HepG2 (cell line): ENCODE measurements at regions not wholly inside any gene's neighbourhood (a gene's known extent, or its start where the extent isn't known, plus 50 kb on each side); places are given as distances from the start of the nearest gene placed in this dataset.

Experiments
- CENPT ChIP-seq: sonication (generic); formaldehyde crosslinking; IDR thresholded peaks from 2 replicates; pipeline ENCODE4 v1.8.0; 2022; ENCODE audit warnings: low read depth, mild to moderate bottlenecking, moderate library complexity, missing genetic modification reagents
- FOSL1 ChIP-seq: sonication (generic); formaldehyde crosslinking; IDR thresholded peaks from 2 replicates; pipeline ENCODE4 v1.9.0; 2021; ENCODE audit warnings: missing genetic modification reagents, borderline replicate concordance
- KLF12 ChIP-seq: sonication (generic); formaldehyde crosslinking; IDR thresholded peaks from 2 replicates; pipeline ENCODE4 v1.4.0; 2020; ENCODE audit warnings: missing genetic modification reagents, borderline replicate concordance
- NFYC ChIP-seq: IDR thresholded peaks from 2 replicates; pipeline ENCODE4 v1.6.1; 2016; ENCODE audit warnings: missing genetic modification reagents, missing compliant biosample characterization
- NRL ChIP-seq: sonication (generic); formaldehyde crosslinking; IDR thresholded peaks from 2 replicates; pipeline ENCODE4 v1.5.0; 2020; ENCODE audit warnings: missing genetic modification reagents, mild to moderate bottlenecking, moderate library complexity, borderline replicate concordance
- PAX8 ChIP-seq: sonication (generic); formaldehyde crosslinking; IDR thresholded peaks from 2 replicates; pipeline ENCODE4 v1.8.0; 2022; ENCODE audit warnings: mild to moderate bottlenecking, missing genetic modification reagents, borderline replicate concordance
- SIN3A ChIP-seq: IDR thresholded peaks from 2 replicates; pipeline ENCODE4 v1.6.1; 2011; ENCODE audit warnings: low read depth, mild to moderate bottlenecking, control low read depth, low read length, borderline replicate concordance
- SOX6 ChIP-seq, 2 experiments: fragments of 450-650 bp in 1 of 2; sonication (generic) in 1 of 2; formaldehyde crosslinking in 1 of 2; IDR thresholded peaks; 2 replicates each; pipeline versions ENCODE4 v1.4.0 to v1.6.1; 2017 to 2020; ENCODE audit warnings: antibody characterized with exemption in 1 of 2, mild to moderate bottlenecking in 1 of 2, missing genetic modification reagents in 1 of 2
- TCF7 ChIP-seq: sonication (generic); IDR thresholded peaks from 2 replicates; pipeline ENCODE4 v1.6.1; 2016; ENCODE audit warnings: antibody characterized with exemption, low read depth
- XBP1 ChIP-seq: sonication (generic); formaldehyde crosslinking; IDR thresholded peaks from 2 replicates; pipeline ENCODE4 v1.5.0; 2020; ENCODE audit warnings: missing genetic modification reagents
- ZBTB7A ChIP-seq: sonication (generic); formaldehyde crosslinking; IDR thresholded peaks from 2 replicates; pipeline ENCODE4 v1.8.0; 2022; ENCODE audit warnings: mild to moderate bottlenecking, missing genetic modification reagents
- ZIK1 ChIP-seq: sonication (generic); formaldehyde crosslinking; IDR thresholded peaks from 2 replicates; pipeline ENCODE4 v1.5.0; 2020; ENCODE audit warnings: mild to moderate bottlenecking, low read depth, missing genetic modification reagents, borderline replicate concordance
- ZMYM3 ChIP-seq: sonication (generic); formaldehyde crosslinking; IDR thresholded peaks from 2 replicates; pipeline ENCODE4 v1.5.1; 2020; ENCODE audit warnings: mild to moderate bottlenecking, missing genetic modification reagents
- ZNF205 ChIP-seq: IDR thresholded peaks from 2 replicates; pipeline ENCODE4 v1.6.1; 2018; ENCODE audit warnings: missing biosample characterization, missing genetic modification reagents
- ZNF317 ChIP-seq: sonication (generic); formaldehyde crosslinking; IDR thresholded peaks from 2 replicates; pipeline ENCODE4 v1.5.0; 2020; ENCODE audit warnings: mild to moderate bottlenecking, missing genetic modification reagents
- ZNF501 ChIP-seq: sonication (generic); formaldehyde crosslinking; IDR thresholded peaks from 2 replicates; pipeline ENCODE4 v1.5.1; 2020; ENCODE audit warnings: mild to moderate bottlenecking, moderate library complexity, missing genetic modification reagents
- ZNF570 ChIP-seq: sonication (generic); formaldehyde crosslinking; IDR thresholded peaks from 2 replicates; pipeline ENCODE4 v1.4.0; 2020; ENCODE audit warnings: mild to moderate bottlenecking, missing genetic modification reagents, borderline replicate concordance
- TF ChIP-seq, protein P1 (sequence below): sonication (generic); formaldehyde crosslinking; IDR thresholded peaks from 2 replicates; pipeline ENCODE4 v1.5.0; 2020; ENCODE audit warnings: mild to moderate bottlenecking, missing genetic modification reagents
- TF ChIP-seq, protein P2 (sequence below): sonication (generic); formaldehyde crosslinking; IDR thresholded peaks from 2 replicates; pipeline ENCODE4 v1.4.0; 2020; ENCODE audit warnings: missing genetic modification reagents, mild to moderate bottlenecking, borderline replicate concordance
- TF ChIP-seq, protein P3 (sequence below): IDR thresholded peaks from 2 replicates; pipeline ENCODE4 v1.6.1; 2016; ENCODE audit warnings: missing genetic modification reagents, missing compliant biosample characterization
- TF ChIP-seq, protein P4 (sequence below): sonication (generic); formaldehyde crosslinking; IDR thresholded peaks from 2 replicates; pipeline ENCODE4 v1.8.1; 2023; ENCODE audit warnings: mild to moderate bottlenecking, missing genetic modification reagents
- TF ChIP-seq, protein P5 (sequence below): sonication (generic); formaldehyde crosslinking; IDR thresholded peaks from 2 replicates; pipeline ENCODE4 v1.8.0; 2022; ENCODE audit warnings: low read depth, missing genetic modification reagents

DNA sequence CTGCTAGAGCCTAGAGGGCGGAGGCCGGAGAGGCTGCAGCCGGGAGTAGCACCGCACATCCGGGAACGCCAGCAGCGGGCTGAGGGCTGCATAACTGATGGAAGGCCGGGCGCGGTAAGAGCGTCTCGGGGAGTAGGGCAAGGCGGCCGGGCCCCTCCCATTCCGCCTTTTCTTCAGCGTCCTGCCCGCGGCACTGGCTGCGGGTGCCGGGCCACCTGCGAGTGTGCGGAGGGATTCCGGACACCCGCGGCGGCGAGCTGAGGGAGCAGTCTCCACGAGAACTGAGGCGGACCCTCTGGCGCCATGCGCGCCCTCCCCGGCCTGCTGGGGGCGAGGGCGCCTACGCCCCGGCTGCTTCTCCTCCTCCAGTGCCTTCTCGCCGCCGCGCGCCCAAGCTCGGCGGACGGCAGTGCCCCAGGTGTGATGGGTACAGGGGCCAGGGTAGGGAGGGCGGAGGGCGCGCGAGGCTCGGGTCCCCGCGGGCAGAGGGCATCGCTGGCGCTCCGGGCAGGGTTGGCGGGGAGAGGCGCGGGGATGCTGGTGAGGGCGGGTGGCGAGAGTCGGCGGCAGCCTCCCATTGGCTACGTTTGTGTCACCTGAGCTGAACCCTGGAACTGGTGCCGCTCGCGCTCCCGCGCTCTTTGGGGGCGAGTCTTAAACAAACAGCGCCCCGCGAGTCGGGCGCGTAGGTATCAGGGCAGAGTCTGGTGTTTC lies 334.4 kb downstream of the SRGAP2C start (continued):
- TF ChIP-seq SOX6 (IDR thresholded peaks at IDR 0.05) = no peak
- peak; percentile 42 for TF ChIP-seq SOX6 (CRISPR knock-in tag; IDR thresholded peaks at IDR 0.05)
- TF ChIP-seq, protein P1, sequence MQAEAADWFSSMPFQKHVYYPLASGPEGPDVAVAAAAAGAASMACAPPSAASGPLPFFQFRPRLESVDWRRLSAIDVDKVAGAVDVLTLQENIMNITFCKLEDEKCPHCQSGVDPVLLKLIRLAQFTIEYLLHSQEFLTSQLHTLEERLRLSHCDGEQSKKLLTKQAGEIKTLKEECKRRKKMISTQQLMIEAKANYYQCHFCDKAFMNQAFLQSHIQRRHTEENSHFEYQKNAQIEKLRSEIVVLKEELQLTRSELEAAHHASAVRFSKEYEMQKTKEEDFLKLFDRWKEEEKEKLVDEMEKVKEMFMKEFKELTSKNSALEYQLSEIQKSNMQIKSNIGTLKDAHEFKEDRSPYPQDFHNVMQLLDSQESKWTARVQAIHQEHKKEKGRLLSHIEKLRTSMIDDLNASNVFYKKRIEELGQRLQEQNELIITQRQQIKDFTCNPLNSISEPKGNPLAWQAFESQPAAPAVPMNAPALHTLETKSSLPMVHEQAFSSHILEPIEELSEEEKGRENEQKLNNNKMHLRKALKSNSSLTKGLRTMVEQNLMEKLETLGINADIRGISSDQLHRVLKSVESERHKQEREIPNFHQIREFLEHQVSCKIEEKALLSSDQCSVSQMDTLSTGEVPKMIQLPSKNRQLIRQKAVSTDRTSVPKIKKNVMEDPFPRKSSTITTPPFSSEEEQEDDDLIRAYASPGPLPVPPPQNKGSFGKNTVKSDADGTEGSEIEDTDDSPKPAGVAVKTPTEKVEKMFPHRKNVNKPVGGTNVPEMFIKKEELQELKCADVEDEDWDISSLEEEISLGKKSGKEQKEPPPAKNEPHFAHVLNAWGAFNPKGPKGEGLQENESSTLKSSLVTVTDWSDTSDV (CRISPR knock-in tag) = peak; percentile 84; the same call in 1 of the 2 replicates
- peak; percentile 85; the same call in 1 of the 2 replicates for TF ChIP-seq ZIK1
- no peak; the same call in 1 of the 2 replicates for TF ChIP-seq CENPT (CRISPR knock-in tag)
- TF ChIP-seq ZNF570 = no peak
- no peak for TF ChIP-seq XBP1
- TF ChIP-seq, protein P2, sequence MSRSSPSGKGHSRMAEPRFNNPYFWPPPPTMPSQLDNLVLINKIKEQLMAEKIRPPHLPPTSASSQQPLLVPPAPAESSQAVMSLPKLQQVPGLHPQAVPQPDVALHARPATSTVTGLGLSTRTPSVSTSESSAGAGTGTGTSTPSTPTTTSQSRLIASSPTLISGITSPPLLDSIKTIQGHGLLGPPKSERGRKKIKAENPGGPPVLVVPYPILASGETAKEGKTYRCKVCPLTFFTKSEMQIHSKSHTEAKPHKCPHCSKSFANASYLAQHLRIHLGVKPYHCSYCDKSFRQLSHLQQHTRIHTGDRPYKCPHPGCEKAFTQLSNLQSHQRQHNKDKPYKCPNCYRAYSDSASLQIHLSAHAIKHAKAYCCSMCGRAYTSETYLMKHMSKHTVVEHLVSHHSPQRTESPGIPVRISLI (CRISPR knock-in tag) = no peak
- peak; percentile 94 for TF ChIP-seq ZNF501
- no peak for TF ChIP-seq FOSL1 (CRISPR knock-in tag)
- TF ChIP-seq ZMYM3 (CRISPR knock-in tag) = peak; percentile 40
- 0 out of 2 replicates have a peak, but pooled peaks have one; percentile 52 for TF ChIP-seq SIN3A
- 0 out of 2 replicates have a peak, but pooled peaks have one; percentile 42 for TF ChIP-seq ZNF205 (CRISPR knock-in tag)
- TF ChIP-seq, protein P3, sequence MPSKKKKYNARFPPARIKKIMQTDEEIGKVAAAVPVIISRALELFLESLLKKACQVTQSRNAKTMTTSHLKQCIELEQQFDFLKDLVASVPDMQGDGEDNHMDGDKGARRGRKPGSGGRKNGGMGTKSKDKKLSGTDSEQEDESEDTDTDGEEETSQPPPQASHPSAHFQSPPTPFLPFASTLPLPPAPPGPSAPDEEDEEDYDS (CRISPR knock-in tag) = peak; percentile 53
- no peak for TF ChIP-seq KLF12 (CRISPR knock-in tag)
- peak; percentile 77 for TF ChIP-seq ZBTB7A (CRISPR knock-in tag)
- TF ChIP-seq, protein P4, sequence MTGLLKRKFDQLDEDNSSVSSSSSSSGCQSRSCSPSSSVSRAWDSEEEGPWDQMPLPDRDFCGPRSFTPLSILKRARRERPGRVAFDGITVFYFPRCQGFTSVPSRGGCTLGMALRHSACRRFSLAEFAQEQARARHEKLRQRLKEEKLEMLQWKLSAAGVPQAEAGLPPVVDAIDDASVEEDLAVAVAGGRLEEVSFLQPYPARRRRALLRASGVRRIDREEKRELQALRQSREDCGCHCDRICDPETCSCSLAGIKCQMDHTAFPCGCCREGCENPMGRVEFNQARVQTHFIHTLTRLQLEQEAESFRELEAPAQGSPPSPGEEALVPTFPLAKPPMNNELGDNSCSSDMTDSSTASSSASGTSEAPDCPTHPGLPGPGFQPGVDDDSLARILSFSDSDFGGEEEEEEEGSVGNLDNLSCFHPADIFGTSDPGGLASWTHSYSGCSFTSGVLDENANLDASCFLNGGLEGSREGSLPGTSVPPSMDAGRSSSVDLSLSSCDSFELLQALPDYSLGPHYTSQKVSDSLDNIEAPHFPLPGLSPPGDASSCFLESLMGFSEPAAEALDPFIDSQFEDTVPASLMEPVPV (CRISPR knock-in tag) = peak; percentile 41; the same call in 1 of the 2 replicates
- TF ChIP-seq PAX8 (CRISPR knock-in tag) = peak; percentile 48; the same call in 1 of the 2 replicates
- TF ChIP-seq NRL (CRISPR knock-in tag) = peak; percentile 80
- TF ChIP-seq, protein P5, sequence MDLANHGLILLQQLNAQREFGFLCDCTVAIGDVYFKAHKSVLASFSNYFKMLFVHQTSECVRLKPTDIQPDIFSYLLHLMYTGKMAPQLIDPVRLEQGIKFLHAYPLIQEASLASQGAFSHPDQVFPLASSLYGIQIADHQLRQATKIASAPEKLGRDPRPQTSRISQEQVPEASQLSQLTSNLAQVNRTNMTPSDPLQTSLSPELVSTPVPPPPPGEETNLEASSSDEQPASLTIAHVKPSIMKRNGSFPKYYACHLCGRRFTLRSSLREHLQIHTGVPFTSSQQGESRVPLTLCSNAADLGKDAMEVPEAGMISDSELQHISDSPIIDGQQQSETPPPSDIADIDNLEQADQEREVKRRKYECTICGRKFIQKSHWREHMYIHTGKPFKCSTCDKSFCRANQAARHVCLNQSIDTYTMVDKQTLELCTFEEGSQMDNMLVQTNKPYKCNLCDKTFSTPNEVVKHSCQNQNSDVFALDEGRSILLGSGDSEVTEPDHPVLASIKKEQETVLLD (CRISPR knock-in tag) = no peak; the same call in 1 of the 2 replicates
- TF ChIP-seq TCF7 = no peak
- TF ChIP-seq ZNF317 = no peak
- peak; percentile 81 for TF ChIP-seq NFYC (CRISPR knock-in tag)
